ENCODE measurements at regions not wholly inside any gene's neighbourhood (a gene's known extent, or its start where the extent isn't known, plus 50 kb on each side); places are given as distances from the start of the nearest gene placed in this dataset.

DNA sequence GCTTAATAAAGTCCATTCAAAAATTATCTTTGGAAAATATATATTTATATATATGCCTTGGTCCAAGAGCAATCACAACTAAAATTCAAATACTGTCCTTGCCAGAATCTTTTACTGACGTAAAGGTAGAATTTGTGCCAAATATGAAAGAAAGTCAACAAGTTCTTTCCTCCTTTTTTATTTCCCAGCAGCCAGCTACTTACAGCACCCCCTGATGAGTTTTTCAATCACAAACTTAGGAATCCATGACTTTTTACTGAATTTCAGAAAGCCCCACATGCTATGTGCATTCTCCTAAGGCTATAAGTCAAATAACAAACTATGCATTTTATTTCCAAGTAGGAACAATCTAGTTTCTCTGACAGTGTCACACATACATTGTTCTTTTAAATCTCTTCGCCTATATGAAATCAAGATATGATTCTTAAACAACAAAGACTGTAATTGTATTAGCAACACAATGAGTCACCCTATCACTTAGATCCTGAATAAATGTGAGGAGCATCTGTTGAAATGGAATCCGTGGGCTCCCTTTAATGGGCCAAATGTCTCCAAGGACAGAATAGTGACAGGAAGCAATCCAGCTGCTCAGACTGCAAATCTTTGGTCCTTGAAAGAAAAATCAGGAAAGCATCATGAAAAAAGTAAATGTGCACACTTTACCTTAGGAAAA is 271.4 kb downstream of the DUSP6 start:
- H3K36me3 ChIP-seq (replicated peaks; ENCODE audit: insufficient read depth, low read length), result no peaks in the 10 kb centered on the region
- H3K9me2 ChIP-seq (replicated peaks; ENCODE audit: insufficient read depth, low read length), result no peaks in the 10 kb centered on the region
- no peaks in the 10 kb centered on the region for H3K9me3 ChIP-seq (replicated peaks; ENCODE audit: insufficient read depth, low read length)
- H3K9ac ChIP-seq (ENCODE audit: low read length), result no peak overlapping the region
- no peaks in the 10 kb centered on the region for H3K79me2 ChIP-seq (ENCODE audit: low read length)
- H3F3A ChIP-seq (ENCODE audit: insufficient read depth, low read length), result no peaks in the 10 kb centered on the region
- no peak overlapping the region for H3K4me3 ChIP-seq (ENCODE audit: low read length)
- no peaks in the 10 kb centered on the region for H3K27me3 ChIP-seq (replicated peaks; ENCODE audit: insufficient read depth, low read length)
- TF ChIP-seq EZH2phosphoT487 (IDR thresholded peaks at IDR 0.05; ENCODE audit: low read length) (no peak), EZH2 (optimal IDR thresholded peaks at IDR 0.05; ENCODE audit: low read depth, low read length) (no peak)
- TF ChIP-seq, protein P1, sequence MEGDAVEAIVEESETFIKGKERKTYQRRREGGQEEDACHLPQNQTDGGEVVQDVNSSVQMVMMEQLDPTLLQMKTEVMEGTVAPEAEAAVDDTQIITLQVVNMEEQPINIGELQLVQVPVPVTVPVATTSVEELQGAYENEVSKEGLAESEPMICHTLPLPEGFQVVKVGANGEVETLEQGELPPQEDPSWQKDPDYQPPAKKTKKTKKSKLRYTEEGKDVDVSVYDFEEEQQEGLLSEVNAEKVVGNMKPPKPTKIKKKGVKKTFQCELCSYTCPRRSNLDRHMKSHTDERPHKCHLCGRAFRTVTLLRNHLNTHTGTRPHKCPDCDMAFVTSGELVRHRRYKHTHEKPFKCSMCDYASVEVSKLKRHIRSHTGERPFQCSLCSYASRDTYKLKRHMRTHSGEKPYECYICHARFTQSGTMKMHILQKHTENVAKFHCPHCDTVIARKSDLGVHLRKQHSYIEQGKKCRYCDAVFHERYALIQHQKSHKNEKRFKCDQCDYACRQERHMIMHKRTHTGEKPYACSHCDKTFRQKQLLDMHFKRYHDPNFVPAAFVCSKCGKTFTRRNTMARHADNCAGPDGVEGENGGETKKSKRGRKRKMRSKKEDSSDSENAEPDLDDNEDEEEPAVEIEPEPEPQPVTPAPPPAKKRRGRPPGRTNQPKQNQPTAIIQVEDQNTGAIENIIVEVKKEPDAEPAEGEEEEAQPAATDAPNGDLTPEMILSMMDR (IDR thresholded peaks at IDR 0.05; ENCODE audit: low read length), result no peak
- H3K27ac ChIP-seq (ENCODE audit: low read length), result no peak overlapping the region
- no peak for DNase-seq
- no peaks in the 10 kb centered on the region for H4K20me1 ChIP-seq (ENCODE audit: insufficient read depth, low read length)
- no peak overlapping the region for H2AFZ ChIP-seq (ENCODE audit: low read length)
- H3K4me1 ChIP-seq (ENCODE audit: low read length), result no peaks in the 10 kb centered on the region
- no peak overlapping the region for H3K4me2 ChIP-seq (ENCODE audit: low read depth, low read length)

DNA sequence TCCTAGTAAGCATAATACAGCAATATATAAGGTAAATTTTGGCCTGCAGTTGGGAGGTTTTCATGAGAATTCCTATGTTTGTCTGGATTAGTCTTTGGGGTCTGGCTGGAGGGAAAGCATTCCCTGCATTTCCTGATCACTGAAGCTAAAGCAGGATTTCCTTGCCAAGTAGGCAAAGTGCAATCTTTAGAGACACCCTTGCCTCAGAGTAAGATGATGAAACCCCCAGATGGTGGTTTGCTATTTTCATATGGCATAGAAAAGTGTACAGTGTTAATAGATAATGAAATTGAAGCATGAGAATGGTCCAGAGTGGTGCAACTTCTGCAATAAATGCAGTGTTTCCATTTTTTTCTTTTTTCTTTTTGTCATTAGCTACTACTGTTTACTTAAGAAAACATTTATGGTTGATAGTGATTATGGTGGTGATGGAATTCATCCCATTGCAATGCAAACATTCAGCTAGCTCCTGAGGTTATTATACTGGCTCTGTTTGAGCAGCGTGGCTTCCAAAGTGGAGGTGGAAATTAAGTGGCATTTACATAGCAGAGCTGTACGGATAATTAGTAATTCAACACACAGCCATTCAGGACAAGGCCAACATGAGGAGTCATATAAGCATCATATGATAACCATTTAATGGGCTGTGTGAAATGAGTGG is 276.3 kb downstream of the DUSP6 start:
- TF ChIP-seq, protein P1 (IDR thresholded peaks at IDR 0.05; ENCODE audit: low read length), result no peak
- no peak for TF ChIP-seq EZH2phosphoT487 (IDR thresholded peaks at IDR 0.05; ENCODE audit: low read length)
- no peak for TF ChIP-seq EZH2 (optimal IDR thresholded peaks at IDR 0.05; ENCODE audit: low read depth, low read length)
- no peaks in the 10 kb centered on the region for H3K4me1 ChIP-seq (ENCODE audit: low read length)
- DNase-seq, result no peak

DNA sequence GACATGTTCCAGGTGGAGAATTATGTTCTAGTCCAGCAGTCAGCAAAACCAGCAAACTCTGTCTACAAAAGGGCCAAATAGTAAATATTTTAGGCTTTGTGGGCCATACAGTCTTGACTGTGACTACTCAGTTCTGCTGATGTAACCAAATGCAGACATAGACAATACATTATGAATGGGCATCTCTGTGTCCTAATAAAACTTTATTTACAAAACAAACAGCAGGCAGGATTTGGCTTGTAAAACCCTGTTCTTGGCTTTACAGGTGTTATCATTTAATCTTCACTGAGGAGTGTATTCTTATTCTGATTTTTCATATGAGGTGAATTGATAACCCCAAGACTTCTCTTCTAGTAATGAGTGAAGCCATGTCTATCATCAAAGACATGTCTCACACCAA is 278.6 kb downstream of the DUSP6 start:
- no peak overlapping the region for H3K4me2 ChIP-seq (ENCODE audit: low read depth, low read length)
- no peak overlapping the region for H3K9ac ChIP-seq (ENCODE audit: low read length)
- H3K9me3 ChIP-seq (replicated peaks; ENCODE audit: insufficient read depth, low read length), result no peaks in the 10 kb centered on the region
- no peak overlapping the region for H3K4me3 ChIP-seq (ENCODE audit: low read length)
- no peaks in the 10 kb centered on the region for H3K27me3 ChIP-seq (replicated peaks; ENCODE audit: insufficient read depth, low read length)
- no peaks in the 10 kb centered on the region for H3K9me2 ChIP-seq (replicated peaks; ENCODE audit: insufficient read depth, low read length)
- no peak overlapping the region for H2AFZ ChIP-seq (ENCODE audit: low read length)
- DNase-seq, result no peak
- no peaks in the 10 kb centered on the region for H3K79me2 ChIP-seq (ENCODE audit: low read length)
- H4K20me1 ChIP-seq (ENCODE audit: insufficient read depth, low read length), result no peaks in the 10 kb centered on the region
- TF ChIP-seq EZH2phosphoT487 (IDR thresholded peaks at IDR 0.05; ENCODE audit: low read length), result no peak
- TF ChIP-seq EZH2 (optimal IDR thresholded peaks at IDR 0.05; ENCODE audit: low read depth, low read length), result no peak
- TF ChIP-seq, protein P1 (IDR thresholded peaks at IDR 0.05; ENCODE audit: low read length), result no peak
- no peak overlapping the region for H3K27ac ChIP-seq (ENCODE audit: low read length)
- no peaks in the 10 kb centered on the region for H3F3A ChIP-seq (ENCODE audit: insufficient read depth, low read length)
- H3K4me1 ChIP-seq (ENCODE audit: low read length), result no peaks in the 10 kb centered on the region
- H3K36me3 ChIP-seq (replicated peaks; ENCODE audit: insufficient read depth, low read length), result no peaks in the 10 kb centered on the region

More for the DNA sequence above, 276.3 kb downstream of the DUSP6 start:
- Histone ChIP-seq H2AFZ (ENCODE audit: low read length) (no peak overlapping the region), H3K9me3 (replicated peaks; ENCODE audit: insufficient read depth, low read length) (no peaks in the 10 kb centered on the region), H3K79me2 (ENCODE audit: low read length) (no peaks in the 10 kb centered on the region), H3K27ac (ENCODE audit: low read length) (no peak overlapping the region), H3K4me2 (ENCODE audit: low read depth, low read length) (no peak overlapping the region), H3K9me2 (replicated peaks; ENCODE audit: insufficient read depth, low read length) (no peaks in the 10 kb centered on the region), H4K20me1 (ENCODE audit: insufficient read depth, low read length) (no peaks in the 10 kb centered on the region), H3K9ac (ENCODE audit: low read length) (no peak overlapping the region), H3F3A (ENCODE audit: insufficient read depth, low read length) (no peaks in the 10 kb centered on the region), H3K4me3 (ENCODE audit: low read length) (no peak overlapping the region), H3K27me3 (replicated peaks; ENCODE audit: insufficient read depth, low read length) (no peaks in the 10 kb centered on the region), H3K36me3 (replicated peaks; ENCODE audit: insufficient read depth, low read length) (no peaks in the 10 kb centered on the region)

Measured in MM.1S (cell line).